GM18519 (cell line): ENCODE measurements at regions not wholly inside any gene's neighbourhood (a gene's known extent, or its start where the extent isn't known, plus 50 kb on each side); places are given as distances from the start of the nearest gene placed in this dataset.

Experiments
- ATAC-seq: cut with Tn5 transposase; IDR thresholded peaks from one replicate; pipeline ENCODE4 v1.9.1; 2021; ENCODE audit warnings: mild to moderate bottlenecking, moderate library complexity; ENCODE audit not compliant: unreplicated experiment, low FRiP score

- no peak for ATAC-seq
These were observed 244.6 kb downstream of the AASDHPPT start for GRCh38 chr11:106322106-106322505.

DNA sequence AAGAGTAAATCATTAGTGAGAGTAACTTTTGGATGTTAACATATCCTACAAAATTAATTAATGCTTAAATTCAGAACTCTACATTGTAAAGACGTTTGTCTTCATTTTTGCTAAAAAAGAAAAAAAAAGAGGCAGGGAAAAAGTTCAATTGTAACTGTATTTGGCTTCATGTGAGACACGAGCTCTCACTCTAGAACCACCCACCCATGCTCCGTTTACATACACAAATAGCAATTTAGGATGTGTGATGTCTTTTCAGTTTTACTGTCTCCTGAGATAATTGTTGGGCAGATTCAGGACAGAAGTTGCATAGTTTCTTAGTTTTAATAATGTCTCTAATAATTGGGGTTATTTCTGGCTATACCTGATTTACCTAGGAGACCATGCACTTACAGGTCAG, 248.6 kb downstream of the AASDHPPT start:
- ATAC-seq: no peak

GRCh38 chr11:106327134-106327533, 249.7 kb downstream of the AASDHPPT start:
- no peak for ATAC-seq

- no peak for ATAC-seq
These were observed 250.2 kb downstream of the AASDHPPT start for GRCh38 chr11:106327637-106328036.

GRCh38 chr11:106329273-106330018, 252.0 kb downstream of the AASDHPPT start:
- ATAC-seq: no peak

GRCh38 chr11:106331176-106331575, 253.7 kb downstream of the AASDHPPT start:
- no peak for ATAC-seq

- no peak for ATAC-seq
These were observed 256.2 kb downstream of the AASDHPPT start for GRCh38 chr11:106333678-106334077.

- ATAC-seq: no peak
These were observed 266.9 kb downstream of the AASDHPPT start for GRCh38 chr11:106344394-106344793.

- ATAC-seq: no peak
These were observed 267.5 kb downstream of the AASDHPPT start for GRCh38 chr11:106344966-106345365.

DNA sequence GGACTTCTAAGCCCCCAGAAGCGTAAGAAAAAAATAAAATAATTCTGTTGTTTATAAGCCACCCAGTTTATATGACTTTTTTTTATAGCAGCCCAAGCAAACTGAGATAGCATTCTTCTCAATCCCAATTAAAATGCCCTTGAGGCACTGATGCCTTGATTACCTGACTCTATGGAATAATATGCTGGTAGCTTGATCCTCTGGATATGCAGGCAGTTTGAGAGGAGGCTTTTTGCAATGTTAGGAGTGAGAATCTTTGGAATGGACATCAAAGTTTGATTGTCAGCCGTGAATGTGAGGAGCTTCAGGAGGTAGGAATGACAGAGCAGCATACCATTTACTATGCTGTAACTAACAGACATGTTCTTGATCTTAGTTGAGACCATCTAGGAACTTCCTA, 275.6 kb downstream of the AASDHPPT start:
- ATAC-seq: no peak

DNA sequence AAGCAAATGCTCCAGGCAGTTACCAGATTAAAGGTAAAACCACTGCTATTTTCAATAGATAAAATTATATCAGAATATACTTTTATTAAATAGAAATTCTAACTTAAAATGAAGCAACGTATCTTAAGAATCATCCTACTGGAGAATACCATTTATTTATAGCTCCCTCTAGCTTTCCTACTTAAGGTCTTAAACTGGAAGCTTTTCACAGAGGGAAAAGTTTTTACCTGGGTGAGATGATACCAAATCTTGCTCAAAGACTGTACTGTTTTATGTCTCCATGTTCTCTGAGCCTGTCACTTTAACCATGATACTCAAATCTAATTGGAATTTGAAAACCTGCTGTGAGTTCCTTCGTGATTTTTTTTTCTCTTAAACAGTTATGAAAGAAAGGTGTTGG, 291.8 kb downstream of the AASDHPPT start:
- ATAC-seq: no peak

DNA sequence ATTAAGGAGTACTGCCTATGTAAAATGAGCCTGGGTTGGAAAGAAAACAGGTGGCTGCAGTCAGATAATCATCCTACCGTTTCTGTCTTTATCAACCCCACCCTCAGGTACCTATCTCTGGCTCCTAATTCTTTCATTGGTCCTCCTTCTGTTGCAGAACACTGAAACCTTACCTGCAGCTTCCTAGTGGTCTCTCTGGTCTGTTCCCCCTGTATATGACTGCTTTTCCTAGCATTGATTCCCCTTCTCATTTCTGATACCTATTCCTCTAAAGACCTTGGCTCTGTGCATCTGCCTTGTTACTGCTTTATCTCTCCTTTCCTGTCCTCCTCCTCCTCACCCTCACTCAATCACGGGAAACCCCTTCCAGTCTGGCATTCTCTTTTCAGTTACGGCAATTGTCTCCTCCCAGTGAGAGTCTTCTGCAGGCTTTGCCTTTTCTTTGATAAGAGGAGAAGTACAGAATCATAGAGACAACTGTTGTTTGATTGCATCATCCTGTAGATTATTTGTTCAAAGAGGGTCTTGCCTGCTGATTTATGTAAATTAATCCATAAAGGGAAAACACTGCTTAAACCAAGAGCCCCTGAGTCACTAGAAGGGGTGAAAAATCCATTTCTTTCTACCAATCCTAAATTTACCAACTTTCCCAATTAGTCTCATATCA, 301.2 kb downstream of the AASDHPPT start:
- ATAC-seq: no peak

GRCh38 chr11:106379265-106379664, 301.8 kb downstream of the AASDHPPT start:
- ATAC-seq: no peak

DNA sequence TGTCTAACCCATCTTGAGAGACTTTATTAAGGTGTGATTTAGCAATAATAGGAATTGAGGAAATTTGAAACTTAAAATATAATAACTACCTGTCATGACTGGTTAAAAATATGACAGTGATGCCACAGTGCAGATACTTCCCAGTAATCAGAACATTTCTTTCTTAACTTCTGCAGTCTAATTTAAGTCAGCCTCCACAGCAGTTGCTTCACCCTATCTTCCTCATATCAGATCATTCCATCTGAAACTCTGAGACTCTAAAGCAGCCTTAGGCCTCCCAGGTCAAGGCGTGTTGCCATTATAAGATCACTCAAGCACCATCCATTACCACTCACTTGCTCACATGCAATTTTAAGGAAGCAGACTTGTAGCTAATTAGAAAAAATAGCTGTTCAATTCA, 302.2 kb downstream of the AASDHPPT start:
- no peak for ATAC-seq

GRCh38 chr11:106381895-106382294, 304.4 kb downstream of the AASDHPPT start:
- ATAC-seq: no peak

- no peak for ATAC-seq
These were observed 307.0 kb downstream of the AASDHPPT start for GRCh38 chr11:106384429-106384828.

- no peak for ATAC-seq
These were observed 309.1 kb downstream of the AASDHPPT start for GRCh38 chr11:106386519-106386918.

- ATAC-seq: no peak
These were observed 311.6 kb downstream of the AASDHPPT start for GRCh38 chr11:106389101-106389500.

GRCh38 chr11:106390078-106390477, 312.6 kb downstream of the AASDHPPT start:
- ATAC-seq: no peak

- ATAC-seq: no peak
These were observed 314.4 kb downstream of the AASDHPPT start for GRCh38 chr11:106391771-106392420.

- ATAC-seq: no peak
These were observed 318.4 kb downstream of the AASDHPPT start for GRCh38 chr11:106395716-106396349.
